Muscle layer of colon (tissue), 2 donors: ENCODE measurements at regions not wholly inside any gene's neighbourhood (a gene's known extent, or its start where the extent isn't known, plus 50 kb on each side); places are given as distances from the start of the nearest gene placed in this dataset.

ENCODE experiments used
- H3K27ac ChIP-seq: one replicate; pipeline ENCODE4 v1.7.0; 2013; ENCODE audit warnings: low read depth, mild to moderate bottlenecking, low read length, moderate library complexity
- H3K27me3 ChIP-seq, 2 donors: one replicate each; pipeline ENCODE4 v1.7.0; 2013; ENCODE audit warnings: low read length in 2 of 2, mild to moderate bottlenecking in 2 of 2; ENCODE audit not compliant: insufficient read depth in 2 of 2, control insufficient read depth in 1 of 2
- H3K36me3 ChIP-seq: one replicate; pipeline ENCODE4 v1.7.0; 2013; ENCODE audit warnings: mild to moderate bottlenecking, low read length; ENCODE audit not compliant: insufficient read depth
- H3K4me1 ChIP-seq: one replicate; pipeline ENCODE4 v1.7.0; 2013; ENCODE audit warnings: mild to moderate bottlenecking, low read length; ENCODE audit not compliant: insufficient read depth
- H3K4me3 ChIP-seq, 2 donors: one replicate each; pipeline ENCODE4 v1.7.0; 2013; ENCODE audit warnings: low read length in 2 of 2, low read depth in 1 of 2, mild to moderate bottlenecking in 1 of 2, moderate library complexity in 1 of 2
- H3K9ac ChIP-seq: one replicate; pipeline ENCODE4 v1.7.0; 2013; ENCODE audit warnings: low read length
- H3K9me3 ChIP-seq: one replicate; pipeline ENCODE4 v1.7.0; 2013; ENCODE audit warnings: mild to moderate bottlenecking, low read length
- donor health status: abdominal sarcoma.
- donor health status: Adenocarcinoma of cecum.

DNA sequence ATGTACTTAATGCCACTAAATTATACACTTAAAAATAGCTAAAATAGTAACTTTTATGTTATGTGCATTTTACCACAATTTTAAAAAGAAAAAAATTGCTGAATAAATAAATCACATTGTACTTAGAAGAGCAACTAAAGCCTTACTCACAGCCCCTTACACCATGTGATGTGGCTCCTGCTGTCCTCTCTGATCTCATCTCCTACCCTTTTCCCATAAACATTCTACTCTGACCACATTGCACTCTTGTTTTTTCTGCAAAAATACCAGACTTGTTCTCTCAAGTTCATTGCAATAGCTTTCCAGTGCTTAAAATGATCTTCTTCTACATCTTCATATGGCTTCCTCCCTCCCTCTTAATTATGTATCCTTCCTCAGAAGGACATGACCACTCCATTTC is 268.4 kb downstream of the ELAVL2 start:
- H3K27ac ChIP-seq, result no peak overlapping the region
- no peaks in the 10 kb centered on the region for H3K4me1 ChIP-seq
- no peak overlapping the region for H3K9ac ChIP-seq
- H3K27me3 ChIP-seq, result no peaks in the 10 kb centered on the region
- H3K4me3 ChIP-seq, result no peak overlapping the region
- no peaks in the 10 kb centered on the region for H3K36me3 ChIP-seq
- H3K9me3 ChIP-seq, result no peaks in the 10 kb centered on the region

DNA sequence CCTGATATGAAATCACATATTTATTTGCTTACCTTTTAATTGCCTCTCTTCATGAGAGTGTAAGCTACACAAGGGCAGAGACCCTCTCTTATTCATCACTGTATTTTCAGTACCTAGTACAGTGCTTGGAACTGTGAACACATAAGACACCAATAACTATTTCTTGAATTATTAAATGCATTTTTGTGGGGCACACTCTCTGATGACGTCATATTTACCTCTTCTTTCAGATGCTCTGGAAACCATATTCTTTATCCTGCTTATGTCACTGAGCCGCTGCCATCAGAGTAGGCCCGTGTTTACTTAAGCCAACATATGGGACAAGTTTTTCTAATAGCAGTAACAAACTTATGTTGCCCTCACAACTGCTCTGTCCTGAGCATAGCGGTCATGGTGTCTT is 266.5 kb downstream of the ELAVL2 start:
- no peak overlapping the region for H3K4me3 ChIP-seq
- H3K4me1 ChIP-seq, result no peaks in the 10 kb centered on the region
- H3K27me3 ChIP-seq, result no peaks in the 10 kb centered on the region
- no peak overlapping the region for H3K27ac ChIP-seq
- no peak overlapping the region for H3K9ac ChIP-seq
- no peaks in the 10 kb centered on the region for H3K9me3 ChIP-seq
- H3K36me3 ChIP-seq, result no peaks in the 10 kb centered on the region

DNA sequence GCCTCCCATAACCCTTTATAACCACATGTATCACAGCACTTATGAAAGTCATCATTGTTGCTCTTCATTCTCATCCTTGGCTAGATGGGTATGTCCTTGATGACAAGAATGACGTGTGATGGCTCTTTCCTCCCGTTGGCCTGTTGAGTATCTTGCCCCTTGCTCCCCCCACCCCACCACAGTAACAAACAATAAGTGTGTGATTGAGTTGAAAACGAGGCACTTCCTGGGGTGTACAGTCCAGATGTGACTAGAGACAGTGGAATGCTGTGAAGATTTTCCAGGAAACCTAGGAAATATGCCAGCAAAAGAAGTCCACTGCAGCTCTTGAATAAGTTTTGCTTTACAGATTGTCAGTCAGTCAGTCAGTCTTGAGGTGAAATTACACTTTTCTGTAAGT is 262.5 kb downstream of the ELAVL2 start:
- no peaks in the 10 kb centered on the region for H3K27me3 ChIP-seq

DNA sequence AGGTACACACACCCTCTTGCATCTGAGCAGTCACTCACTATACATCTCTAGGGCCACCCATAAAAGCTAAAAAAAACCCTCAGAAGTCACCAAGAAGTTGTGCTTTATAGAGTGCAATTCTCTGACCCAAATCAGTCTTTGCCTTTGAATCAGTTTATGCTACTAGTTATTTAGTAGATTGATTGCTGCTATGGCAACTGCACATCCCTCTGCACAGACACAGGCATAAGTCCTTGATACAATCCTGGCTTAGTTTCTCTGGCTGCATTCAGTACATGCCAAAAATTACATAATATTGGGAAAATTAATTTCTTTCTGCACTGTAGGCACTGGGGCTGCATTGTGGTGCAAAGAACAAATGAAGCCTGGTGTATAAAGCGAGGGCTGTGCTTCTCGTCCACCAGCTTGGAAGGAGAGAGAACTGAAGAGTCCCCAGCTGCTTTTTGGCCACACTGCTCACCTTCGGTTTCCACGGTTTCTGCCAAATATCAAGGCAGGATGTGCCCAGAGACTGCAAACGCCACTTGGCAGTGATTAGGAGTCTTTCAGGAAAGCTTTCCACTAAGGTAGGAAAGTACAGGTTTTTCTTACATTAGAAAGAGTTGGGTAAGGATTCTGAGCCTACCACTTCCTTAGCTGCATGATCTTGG is 258.4 kb downstream of the ELAVL2 start:
- Histone ChIP-seq H3K27ac (no peak overlapping the region), H3K27me3 (no peaks in the 10 kb centered on the region), H3K4me1 (no peaks in the 10 kb centered on the region), H3K9me3 (no peaks in the 10 kb centered on the region), H3K36me3 (no peaks in the 10 kb centered on the region), H3K4me3 (no peak overlapping the region), H3K9ac (no peak overlapping the region)

More for the DNA sequence above, 262.5 kb downstream of the ELAVL2 start:
- H3K36me3 ChIP-seq, result no peaks in the 10 kb centered on the region
- no peak overlapping the region for H3K9ac ChIP-seq
- no peaks in the 10 kb centered on the region for H3K4me1 ChIP-seq
- no peak overlapping the region for H3K27ac ChIP-seq
- H3K4me3 ChIP-seq, result no peak overlapping the region
- no peaks in the 10 kb centered on the region for H3K9me3 ChIP-seq

DNA sequence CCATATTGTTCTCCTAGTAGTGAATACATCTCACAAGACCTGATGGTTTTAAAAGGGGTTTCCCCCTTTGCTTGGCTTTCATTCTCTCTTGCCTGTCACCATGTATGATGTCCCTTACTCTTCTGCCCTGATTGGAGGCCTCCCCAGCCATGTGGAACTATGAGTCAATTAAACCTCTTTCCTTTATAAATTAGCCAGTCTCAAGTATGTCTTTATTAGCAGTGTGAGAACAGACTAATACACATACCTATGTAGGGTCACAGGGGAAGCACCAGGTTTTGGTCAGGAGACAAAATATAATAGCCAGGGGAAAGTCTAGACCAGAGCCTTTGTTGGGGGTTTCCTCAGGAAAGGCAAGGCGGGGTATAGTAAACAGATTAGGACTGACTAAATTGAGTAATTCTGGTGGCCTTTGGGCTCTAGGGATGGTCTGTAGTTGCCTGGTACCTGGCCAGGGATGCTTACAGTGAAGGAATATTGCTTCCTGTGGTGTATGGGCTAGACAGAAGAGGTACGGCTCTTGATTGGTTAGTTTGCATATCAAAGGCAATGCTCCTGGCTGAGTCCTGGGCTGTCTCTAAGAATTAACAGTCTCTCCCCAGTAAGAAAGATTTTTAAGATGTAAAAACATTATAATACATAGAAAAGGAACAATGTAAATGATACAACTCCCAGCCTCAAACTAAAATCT is 254.5 kb downstream of the ELAVL2 start:
- Histone ChIP-seq H3K36me3 (no peaks in the 10 kb centered on the region), H3K4me1 (no peaks in the 10 kb centered on the region), H3K9ac (no peak overlapping the region), H3K27me3 (no peaks in the 10 kb centered on the region), H3K27ac (no peak overlapping the region), H3K9me3 (no peaks in the 10 kb centered on the region), H3K4me3 (no peak overlapping the region)

DNA sequence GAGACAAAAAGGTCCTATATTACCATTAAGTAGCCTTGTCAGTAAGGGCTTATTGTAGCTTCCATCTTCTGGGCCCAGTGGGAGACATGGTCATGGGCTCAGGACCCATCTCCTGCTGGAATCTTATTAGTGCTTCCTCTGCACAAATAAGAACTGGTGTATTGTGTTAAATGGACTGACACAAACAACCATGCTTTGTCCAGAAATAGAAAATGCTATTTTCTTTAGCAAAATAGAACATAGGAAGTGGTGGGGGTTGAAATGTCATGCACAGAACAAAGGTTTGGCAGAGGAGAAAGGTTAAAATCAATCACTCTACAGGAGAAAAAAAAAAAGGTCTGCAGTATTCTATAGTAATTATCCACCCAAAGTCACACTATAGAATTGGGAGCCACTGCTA is 252.2 kb downstream of the ELAVL2 start:
- Histone ChIP-seq H3K9me3 (no peaks in the 10 kb centered on the region), H3K27ac (no peak overlapping the region), H3K4me3 (no peak overlapping the region), H3K36me3 (no peaks in the 10 kb centered on the region), H3K4me1 (no peaks in the 10 kb centered on the region), H3K9ac (no peak overlapping the region), H3K27me3 (no peaks in the 10 kb centered on the region)

GRCh38 chr9:23577611-23578010 is 248.4 kb downstream of the ELAVL2 start:
- H3K4me1 ChIP-seq, result no peaks in the 10 kb centered on the region
- no peaks in the 10 kb centered on the region for H3K9me3 ChIP-seq
- H3K9ac ChIP-seq, result no peak overlapping the region
- H3K27ac ChIP-seq, result no peak overlapping the region
- no peaks in the 10 kb centered on the region for H3K36me3 ChIP-seq
- no peaks in the 10 kb centered on the region for H3K27me3 ChIP-seq
- no peak overlapping the region for H3K4me3 ChIP-seq

DNA sequence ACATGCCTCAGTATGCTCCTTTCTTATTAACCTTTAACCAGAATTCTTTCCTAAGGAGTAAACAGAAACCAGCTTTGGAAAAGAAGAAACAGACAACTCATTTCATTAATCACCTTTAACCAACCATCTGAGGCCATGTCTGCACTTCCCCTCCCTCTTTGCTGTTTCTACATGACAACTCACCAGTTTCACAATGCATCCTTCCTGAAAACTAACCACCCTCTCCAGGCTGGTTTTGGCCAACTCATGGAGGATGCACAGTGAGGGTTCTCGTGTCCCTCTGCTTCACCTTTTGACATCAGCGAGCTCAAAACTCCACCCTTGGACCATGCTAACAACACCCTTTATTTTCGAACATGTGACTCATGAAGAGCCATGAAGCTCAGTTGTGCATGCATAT is 244.1 kb downstream of the ELAVL2 start:
- H3K27me3 ChIP-seq, result no peaks in the 10 kb centered on the region
- H3K9ac ChIP-seq, result no peak overlapping the region
- no peaks in the 10 kb centered on the region for H3K9me3 ChIP-seq
- H3K4me3 ChIP-seq, result no peak overlapping the region
- H3K36me3 ChIP-seq, result no peaks in the 10 kb centered on the region
- H3K4me1 ChIP-seq, result no peaks in the 10 kb centered on the region
- no peak overlapping the region for H3K27ac ChIP-seq

DNA sequence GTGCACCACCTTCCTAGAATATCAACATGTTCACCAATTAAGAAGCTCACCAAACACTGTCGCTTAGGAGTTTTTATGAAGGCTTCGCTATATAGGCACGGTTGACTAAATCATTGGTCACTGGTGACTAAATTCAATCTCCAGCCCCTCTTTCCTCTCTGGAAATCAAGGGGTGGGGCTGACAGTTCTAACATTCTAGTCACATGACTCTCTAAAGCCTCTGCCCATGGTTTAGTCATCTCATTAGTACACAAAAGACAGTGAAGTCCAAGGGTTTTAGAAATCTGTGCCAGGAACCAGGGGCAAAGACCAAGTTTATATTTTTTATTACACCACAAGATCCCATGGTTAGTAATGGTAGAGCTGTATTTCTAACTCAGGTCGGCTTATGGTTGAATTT is 243.2 kb downstream of the ELAVL2 start:
- Histone ChIP-seq H3K36me3 (no peaks in the 10 kb centered on the region), H3K9ac (no peak overlapping the region), H3K27ac (no peak overlapping the region), H3K4me1 (no peaks in the 10 kb centered on the region), H3K4me3 (no peak overlapping the region), H3K9me3 (no peaks in the 10 kb centered on the region), H3K27me3 (no peaks in the 10 kb centered on the region)

- Histone ChIP-seq H3K4me1 (peaks cover 5% of the 10 kb centered on the region), H3K36me3 (no peaks in the 10 kb centered on the region), H3K27ac (no peak overlapping the region), H3K9ac (no peak overlapping the region), H3K27me3 (no peaks in the 10 kb centered on the region), H3K4me3 (no peak overlapping the region), H3K9me3 (no peaks in the 10 kb centered on the region)
Measured at GRCh38 chr9:23586906-23587305, 239.1 kb downstream of the ELAVL2 start.

- no peak overlapping the region for H3K27ac ChIP-seq
- H3K36me3 ChIP-seq, result no peaks in the 10 kb centered on the region
- H3K9ac ChIP-seq, result no peak overlapping the region
- H3K4me3 ChIP-seq, result no peak overlapping the region
- H3K27me3 ChIP-seq, result no peaks in the 10 kb centered on the region
- H3K4me1 ChIP-seq, result peaks cover 5% of the 10 kb centered on the region
- H3K9me3 ChIP-seq, result no peaks in the 10 kb centered on the region
Measured at GRCh38 chr9:23587433-23587832, 238.6 kb downstream of the ELAVL2 start.

DNA sequence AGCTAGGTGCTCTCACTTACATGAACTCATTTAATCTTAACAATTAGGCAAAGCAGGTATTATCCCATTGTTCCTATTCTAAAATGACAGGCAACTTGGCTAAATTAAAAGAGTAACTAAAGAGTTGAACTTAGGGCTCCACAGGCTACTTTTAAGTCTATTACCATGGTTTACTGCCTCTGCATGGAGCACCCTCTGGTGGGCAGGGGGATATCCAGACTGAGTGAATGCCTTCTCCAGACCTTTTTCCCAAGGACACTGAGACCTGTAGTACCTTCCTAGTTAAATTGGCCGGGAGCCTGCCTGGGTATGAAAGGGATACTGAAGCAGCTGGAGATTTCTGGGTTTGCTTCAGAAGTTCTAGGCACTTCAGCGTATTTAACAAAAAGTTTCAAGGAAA is 238.1 kb downstream of the ELAVL2 start:
- Histone ChIP-seq H3K9me3 (no peaks in the 10 kb centered on the region), H3K27me3 (no peaks in the 10 kb centered on the region), H3K27ac (no peak overlapping the region), H3K4me1 (peaks cover 5% of the 10 kb centered on the region), H3K4me3 (no peak overlapping the region), H3K9ac (no peak overlapping the region), H3K36me3 (no peaks in the 10 kb centered on the region)
